ENCODE measurements at regions not wholly inside any gene's neighbourhood (a gene's known extent, or its start where the extent isn't known, plus 50 kb on each side); places are given as distances from the start of the nearest gene placed in this dataset.

GRCh38 chr18:28422577-28422976 is 245.6 kb upstream of the CDH2 start:
- TF ChIP-seq CTCF (conservative IDR thresholded peaks at IDR 0.05; ENCODE audit: low read depth, low read length) (no peak), EZH2 (IDR thresholded peaks at IDR 0.05; ENCODE audit: borderline replicate concordance, low read depth, low read length, poor library complexity, severe bottlenecking) (no peak)

Measured in A673 (cell line).